Esophagus squamous epithelium (tissue), 4 donors: ENCODE measurements at regions not wholly inside any gene's neighbourhood (a gene's known extent, or its start where the extent isn't known, plus 50 kb on each side); places are given as distances from the start of the nearest gene placed in this dataset.

Experiments used
- POLR2A ChIP-seq, 4 donors: fragments of 450-650 bp; IDR thresholded peaks; one replicate each; pipeline ENCODE4 v1.6.1; 2017; ENCODE audit warnings: antibody characterized with exemption in 4 of 4, mild to moderate bottlenecking in 4 of 4, moderate library complexity in 3 of 4
- TF ChIP-seq, protein P1 (sequence below), 6 experiments: fragments of 450-650 bp in 4 of 6; fragments of 200-600 bp in 2 of 6; sonication (generic) in 2 of 6; IDR thresholded peaks; one replicate each; pipeline ENCODE4 v1.5.1; 2016 to 2019; ENCODE audit warnings: antibody characterized with exemption in 6 of 6, mild to moderate bottlenecking in 4 of 6, moderate library complexity in 4 of 6

- TF ChIP-seq, protein P1, sequence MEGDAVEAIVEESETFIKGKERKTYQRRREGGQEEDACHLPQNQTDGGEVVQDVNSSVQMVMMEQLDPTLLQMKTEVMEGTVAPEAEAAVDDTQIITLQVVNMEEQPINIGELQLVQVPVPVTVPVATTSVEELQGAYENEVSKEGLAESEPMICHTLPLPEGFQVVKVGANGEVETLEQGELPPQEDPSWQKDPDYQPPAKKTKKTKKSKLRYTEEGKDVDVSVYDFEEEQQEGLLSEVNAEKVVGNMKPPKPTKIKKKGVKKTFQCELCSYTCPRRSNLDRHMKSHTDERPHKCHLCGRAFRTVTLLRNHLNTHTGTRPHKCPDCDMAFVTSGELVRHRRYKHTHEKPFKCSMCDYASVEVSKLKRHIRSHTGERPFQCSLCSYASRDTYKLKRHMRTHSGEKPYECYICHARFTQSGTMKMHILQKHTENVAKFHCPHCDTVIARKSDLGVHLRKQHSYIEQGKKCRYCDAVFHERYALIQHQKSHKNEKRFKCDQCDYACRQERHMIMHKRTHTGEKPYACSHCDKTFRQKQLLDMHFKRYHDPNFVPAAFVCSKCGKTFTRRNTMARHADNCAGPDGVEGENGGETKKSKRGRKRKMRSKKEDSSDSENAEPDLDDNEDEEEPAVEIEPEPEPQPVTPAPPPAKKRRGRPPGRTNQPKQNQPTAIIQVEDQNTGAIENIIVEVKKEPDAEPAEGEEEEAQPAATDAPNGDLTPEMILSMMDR (IDR thresholded peaks at IDR 0.05), result no peak
- no peak for TF ChIP-seq POLR2A (IDR thresholded peaks at IDR 0.05)
Observed at GRCh38 chr21:43322311-43322710, 104.6 kb downstream of the SIK1 start.
